GM18508 (cell line): ENCODE measurements at regions not wholly inside any gene's neighbourhood (a gene's known extent, or its start where the extent isn't known, plus 50 kb on each side); places are given as distances from the start of the nearest gene placed in this dataset.
"Not testable (repeated sequence)": the region's sequence is repeated elsewhere in the genome, so short reads cannot be mapped to it uniquely, and the experiment has no call there.

Source experiments
- ATAC-seq: cut with Tn5 transposase; IDR thresholded peaks from one replicate; pipeline ENCODE4 v1.9.1; 2021; ENCODE audit warnings: moderate number of reproducible peaks; ENCODE audit not compliant: insufficient read depth, unreplicated experiment

DNA sequence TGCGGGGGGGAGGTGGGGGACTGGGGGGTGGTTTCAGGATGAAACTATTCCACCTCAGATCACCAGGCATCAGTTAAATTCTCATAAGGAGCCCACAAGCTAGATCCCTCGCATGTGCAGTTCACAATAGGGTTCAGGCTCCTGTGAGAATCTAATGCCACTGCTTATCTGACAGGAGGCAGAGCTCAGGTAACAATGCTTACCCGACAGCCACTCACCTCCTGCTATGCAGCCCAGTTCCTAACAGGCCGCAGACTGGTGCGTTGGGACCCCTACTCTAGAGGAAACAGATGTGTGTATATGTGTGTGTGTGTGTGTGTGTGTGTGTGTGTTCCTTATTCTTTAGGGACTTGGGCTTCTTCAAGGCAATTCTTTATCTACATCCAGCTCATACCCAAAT is 352.3 kb upstream of the CCNH start:
- no peak for ATAC-seq

DNA sequence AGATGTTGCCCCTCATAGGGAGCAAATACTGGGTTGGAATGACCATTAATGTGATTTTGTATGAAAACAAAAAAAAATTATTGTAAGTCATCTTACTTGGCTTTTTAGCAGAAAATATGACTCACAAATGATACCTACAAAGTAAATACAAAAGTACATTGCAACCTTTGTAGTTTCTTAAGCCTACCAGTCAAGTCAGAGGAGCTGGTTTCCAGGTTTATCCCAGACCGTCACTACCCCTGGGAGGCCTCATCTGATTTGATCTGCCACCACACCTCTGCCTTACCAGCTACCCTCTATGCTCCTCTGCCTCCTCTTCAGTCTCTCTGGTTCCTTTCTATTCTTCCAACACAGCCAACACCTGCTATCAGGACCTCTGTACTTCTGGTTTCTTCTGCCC is 349.9 kb upstream of the CCNH start:
- no peak for ATAC-seq

GRCh38 chr5:87756951-87757350 is 344.2 kb upstream of the CCNH start:
- ATAC-seq, result no peak

- no peak for ATAC-seq
Measured at GRCh38 chr5:87755360-87755759, 342.6 kb upstream of the CCNH start.

- ATAC-seq, result no peak
Measured at GRCh38 chr5:87754009-87754757, 341.5 kb upstream of the CCNH start.

- ATAC-seq, result no peak
Measured at GRCh38 chr5:87752362-87752761, 339.6 kb upstream of the CCNH start.

DNA sequence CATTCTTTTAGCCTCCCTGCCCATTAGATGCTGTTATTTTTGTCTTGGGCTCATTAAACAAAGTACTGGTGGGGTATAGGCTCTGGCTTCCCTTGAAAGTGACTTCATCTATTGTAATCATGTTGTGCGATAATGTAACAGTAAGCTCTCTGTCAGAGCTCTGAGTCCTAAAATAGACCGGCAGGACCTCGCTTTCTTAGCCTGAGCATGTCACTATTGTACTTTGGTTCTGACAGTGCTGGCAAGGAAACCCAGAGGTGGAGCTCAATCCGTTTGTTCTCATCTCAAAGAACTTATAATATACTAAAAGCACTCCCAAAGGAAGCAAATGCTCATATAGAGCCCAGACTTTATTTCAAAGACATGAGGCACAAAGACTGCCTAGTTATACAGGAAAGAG is 339.1 kb upstream of the CCNH start:
- ATAC-seq, result no peak

- ATAC-seq, result no peak
Measured at GRCh38 chr5:87746891-87747377, 334.2 kb upstream of the CCNH start.

GRCh38 chr5:87746341-87746740 is 333.6 kb upstream of the CCNH start:
- no peak for ATAC-seq

DNA sequence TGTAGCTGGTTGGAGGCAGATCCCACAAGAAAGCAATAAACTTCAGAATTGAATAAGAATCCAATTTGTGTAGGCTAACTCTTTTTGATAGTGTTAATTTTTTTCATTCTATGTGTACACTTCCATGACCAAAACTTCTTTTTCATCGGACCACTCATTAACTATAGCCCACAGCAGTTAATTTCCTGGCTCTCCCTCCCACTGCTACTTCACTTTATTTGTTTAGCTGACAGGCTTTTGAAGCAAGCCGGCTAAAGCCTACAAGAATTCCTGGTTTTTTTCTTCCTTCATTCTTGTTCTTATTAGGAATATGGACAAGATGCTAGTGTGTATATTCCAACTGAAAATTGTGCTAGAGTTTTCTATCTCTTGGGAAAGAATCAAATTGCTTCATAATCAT is 329.2 kb upstream of the CCNH start:
- no peak for ATAC-seq

GRCh38 chr5:87735923-87736322 is 323.2 kb upstream of the CCNH start:
- ATAC-seq, result no peak

- ATAC-seq, result no peak
Measured at GRCh38 chr5:87733897-87734296, 321.2 kb upstream of the CCNH start.

- ATAC-seq, result no peak
Measured at GRCh38 chr5:87732875-87733768, 320.4 kb upstream of the CCNH start.

DNA sequence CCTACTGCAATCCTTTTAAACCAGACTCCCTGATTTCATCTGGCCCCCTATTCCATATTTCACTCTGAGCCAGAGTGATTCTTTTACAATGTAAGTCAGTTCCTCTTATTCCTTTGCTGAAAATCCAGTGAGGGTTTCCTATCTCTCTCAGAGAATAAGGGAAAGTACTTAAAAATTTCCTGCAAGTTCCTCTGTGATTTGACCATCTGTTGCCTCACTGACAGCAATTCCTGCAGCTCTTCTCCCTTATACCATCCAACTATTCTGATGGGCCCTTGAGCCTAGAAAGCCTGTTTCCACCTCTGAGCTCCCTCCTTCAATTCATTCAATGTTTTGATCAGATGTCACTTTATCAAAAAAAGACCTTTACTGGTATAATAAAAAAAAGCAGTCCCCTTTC is 317.1 kb upstream of the CCNH start:
- no peak for ATAC-seq

DNA sequence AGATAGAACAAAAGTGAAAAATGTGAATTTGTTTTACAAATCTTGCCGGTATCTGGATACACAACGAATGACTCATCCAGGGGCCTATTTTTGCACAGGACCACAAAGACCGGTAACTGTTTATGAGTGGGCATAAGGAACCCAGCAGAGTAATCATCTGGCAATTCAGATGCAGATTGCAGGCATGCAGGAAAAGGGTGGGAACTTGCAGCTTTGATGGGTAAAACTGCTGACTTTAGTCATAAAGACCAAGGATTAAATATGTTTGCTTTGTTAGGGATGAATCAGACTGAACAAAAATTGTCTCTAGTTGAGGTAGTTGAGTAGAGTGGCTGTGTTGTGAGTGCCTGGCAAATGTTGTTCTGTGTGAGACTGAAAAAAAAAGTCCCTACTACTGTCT is 309.6 kb upstream of the CCNH start:
- no peak for ATAC-seq

GRCh38 chr5:87718224-87718925 is 305.6 kb upstream of the CCNH start:
- ATAC-seq, result not testable (repeated sequence)

DNA sequence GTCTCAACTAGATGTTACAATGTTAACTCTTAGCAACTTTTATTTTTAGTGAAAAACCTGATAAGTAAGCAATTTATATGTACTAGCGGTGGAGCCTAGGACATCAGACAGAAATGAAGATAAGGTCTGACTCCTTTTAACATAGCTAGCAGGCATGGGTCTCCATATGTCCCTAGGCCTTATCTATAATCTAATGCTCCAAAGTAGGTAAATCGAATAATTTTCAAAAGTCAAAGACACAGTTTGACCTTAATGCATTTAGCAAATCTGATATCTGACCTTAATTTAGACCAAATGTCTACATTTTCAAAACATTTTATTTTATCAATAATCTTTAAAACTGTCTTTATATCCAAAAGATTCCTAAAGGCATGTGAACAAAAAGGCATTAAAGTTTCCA is 305.0 kb upstream of the CCNH start:
- ATAC-seq, result no peak

GRCh38 chr5:87705876-87706275 is 293.1 kb upstream of the CCNH start:
- no peak for ATAC-seq

DNA sequence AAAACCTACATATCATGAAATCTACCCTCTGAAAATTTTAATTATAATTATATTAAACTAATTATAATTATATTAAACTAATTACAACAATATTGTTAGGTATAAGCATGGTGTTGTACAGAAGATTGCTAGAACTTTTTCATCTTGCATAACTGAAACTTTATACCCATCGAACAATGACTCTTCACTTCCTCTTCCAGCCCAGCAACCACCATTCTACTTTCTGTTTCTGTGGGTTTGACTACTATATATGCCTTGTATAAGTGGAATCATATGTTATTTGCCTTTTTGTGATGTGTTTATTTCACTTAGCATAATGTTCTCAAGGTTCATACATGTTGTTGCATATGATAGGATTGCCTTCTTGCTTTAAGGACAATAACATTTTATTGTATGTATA is 274.2 kb upstream of the CCNH start:
- ATAC-seq, result peak; percentile 93

GRCh38 chr5:87686018-87686417 is 273.3 kb upstream of the CCNH start:
- ATAC-seq, result no peak

DNA sequence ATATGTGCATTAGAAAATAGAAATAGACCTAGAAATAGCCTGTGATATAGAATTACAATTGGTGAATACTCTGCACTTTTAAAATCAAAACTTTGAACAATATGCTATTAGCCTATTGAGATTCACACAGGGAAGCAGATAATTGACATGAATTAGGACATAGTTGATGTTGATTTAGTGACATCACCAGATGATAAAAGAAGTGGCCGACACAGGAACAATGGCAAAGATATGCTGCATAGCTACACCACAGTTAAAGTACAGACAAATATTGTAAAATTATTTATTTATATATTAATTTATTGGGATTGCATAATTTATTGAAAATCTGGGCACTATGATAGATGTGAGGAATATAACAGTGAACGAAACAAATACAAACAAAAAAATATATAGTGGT is 261.5 kb upstream of the CCNH start:
- ATAC-seq, result no peak
